ENCODE measurements at regions not wholly inside any gene's neighbourhood (a gene's known extent, or its start where the extent isn't known, plus 50 kb on each side); places are given as distances from the start of the nearest gene placed in this dataset.
"Not testable (repeated sequence)": the region's sequence is repeated elsewhere in the genome, so short reads cannot be mapped to it uniquely, and the experiment has no call there.

- DNase-seq = no peak
These were observed 373.2 kb downstream of the ATP23 start for GRCh38 chr12:58314610-58315009.

DNA sequence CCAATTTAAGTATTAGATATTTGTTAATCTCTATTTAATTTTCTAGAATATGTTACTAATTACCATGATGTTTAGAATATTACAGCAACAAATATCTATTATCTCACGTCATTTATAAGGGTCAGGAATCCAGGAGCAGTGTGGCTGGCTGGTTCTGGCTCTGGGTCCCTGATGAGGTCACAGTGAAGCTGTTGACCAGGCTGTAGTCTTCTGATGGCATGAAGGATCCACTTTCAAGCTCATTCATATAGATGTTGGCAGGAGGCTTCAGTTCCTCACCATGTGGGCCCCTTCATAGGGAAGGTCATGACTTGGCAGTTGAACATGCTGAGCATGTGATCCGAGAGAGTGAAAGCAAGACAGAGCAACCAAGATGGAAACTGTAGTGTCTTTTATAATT, 375.6 kb downstream of the ATP23 start:
- DNase-seq = no peak

GRCh38 chr12:58321414-58321813, 380.0 kb downstream of the ATP23 start:
- no peak for DNase-seq

DNA sequence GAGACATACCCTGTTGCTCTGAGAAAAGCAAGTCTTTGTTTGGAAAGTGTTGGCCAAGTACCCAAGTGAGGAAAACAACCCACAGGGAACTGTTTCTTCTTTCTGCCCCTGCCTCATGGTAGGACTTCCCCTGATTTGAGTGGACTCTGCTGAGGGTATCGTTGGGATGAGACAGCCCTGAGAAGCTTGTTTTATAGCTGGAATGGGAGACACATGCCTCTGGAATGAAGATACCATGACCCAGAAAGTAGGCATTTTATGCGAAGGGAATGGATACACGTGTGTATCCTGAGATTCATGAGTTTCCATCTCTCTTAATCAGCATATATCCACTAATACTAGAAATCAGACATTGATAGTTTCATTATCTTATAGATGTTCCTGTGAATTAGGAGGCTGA, 382.3 kb downstream of the ATP23 start:
- DNase-seq = no peak

DNA sequence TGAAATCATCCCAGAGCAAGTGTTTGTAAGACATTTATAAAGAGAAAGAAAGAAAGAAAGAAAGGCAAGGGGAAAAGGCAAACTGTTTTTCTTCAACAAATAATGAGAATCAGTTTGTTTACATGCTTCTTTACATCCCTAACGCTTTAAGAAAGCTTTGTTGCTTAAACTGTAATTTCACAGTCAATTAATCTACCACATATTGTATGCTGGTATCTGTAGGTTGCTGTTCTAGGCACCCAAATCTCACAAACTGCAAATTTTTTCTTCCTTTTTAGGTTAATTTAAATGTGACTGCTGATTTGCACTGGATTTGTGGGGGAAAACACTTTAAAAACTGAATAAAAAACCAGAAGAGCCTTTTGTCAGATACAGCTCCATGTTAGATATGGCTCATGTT, 384.2 kb downstream of the ATP23 start:
- DNase-seq = no peak

DNA sequence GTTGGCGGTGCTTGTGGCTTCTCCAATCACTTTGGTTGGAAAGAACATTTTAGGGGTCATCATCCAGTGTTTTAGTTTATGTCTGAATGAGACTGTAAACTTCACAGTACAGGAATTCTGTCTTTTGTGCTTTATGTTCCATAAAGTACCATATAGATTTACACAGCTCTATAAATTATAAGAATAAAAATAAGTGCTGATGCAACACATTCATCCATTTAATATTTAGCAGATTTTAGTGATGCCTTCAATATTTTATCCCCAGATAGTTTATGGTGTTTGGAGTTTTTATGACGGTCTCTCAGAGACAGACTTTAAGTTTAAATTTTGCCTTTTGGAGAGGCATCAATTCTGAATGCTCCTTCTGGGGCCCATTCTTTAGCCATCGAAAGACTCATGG, 385.2 kb downstream of the ATP23 start:
- no peak for DNase-seq

- DNase-seq = not testable (repeated sequence)
These were observed 395.3 kb downstream of the ATP23 start for GRCh38 chr12:58336581-58337242.

GRCh38 chr12:58337539-58337938, 396.2 kb downstream of the ATP23 start:
- not testable (repeated sequence) for DNase-seq

GRCh38 chr12:58341791-58342190, 400.4 kb downstream of the ATP23 start:
- DNase-seq = peak; percentile 72 to 89

DNA sequence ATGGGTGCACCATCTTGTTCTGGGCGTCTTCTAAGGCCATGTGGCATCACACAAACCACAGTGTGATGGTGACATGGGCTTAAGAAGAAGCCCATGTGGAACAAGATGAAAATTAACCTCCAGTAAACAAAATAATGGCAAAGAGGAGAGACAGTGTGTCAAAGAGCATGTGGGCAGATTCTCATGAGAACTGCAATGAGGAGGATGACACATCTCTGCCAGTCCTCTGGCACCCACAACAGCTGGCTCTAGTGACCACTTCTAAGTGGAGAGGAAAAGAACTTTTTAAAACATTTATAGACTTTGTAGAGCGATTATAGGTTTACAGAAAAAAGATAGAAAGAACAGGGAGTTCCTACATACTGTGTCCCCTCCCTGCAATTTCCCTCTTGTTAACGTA, 401.4 kb downstream of the ATP23 start:
- DNase-seq = no peak

- peak in 1 of 2 experiments; percentile 40 for DNase-seq
These were observed 404.8 kb downstream of the ATP23 start for GRCh38 chr12:58346032-58346632.

DNA sequence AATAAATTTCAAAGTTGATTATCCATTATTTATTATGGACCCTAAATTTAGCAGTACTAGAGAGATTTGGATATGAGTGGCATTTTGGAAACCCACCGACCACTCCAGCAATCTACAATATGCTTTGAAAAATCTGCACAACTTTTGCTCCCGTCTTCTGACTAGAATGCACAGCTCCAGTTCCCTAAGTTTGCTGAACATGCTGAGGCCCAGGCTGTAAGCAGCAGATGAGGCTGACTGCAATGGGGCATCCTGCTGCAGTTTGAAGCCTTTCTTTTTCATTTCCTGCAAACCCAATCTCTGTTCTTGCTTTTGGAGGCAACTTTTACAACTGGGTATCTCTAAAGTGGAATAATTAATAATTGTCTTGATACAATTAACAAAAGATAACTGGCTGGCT, 405.8 kb downstream of the ATP23 start:
- no peak for DNase-seq

GRCh38 chr12:58347691-58348090, 406.3 kb downstream of the ATP23 start:
- no peak for DNase-seq

DNA sequence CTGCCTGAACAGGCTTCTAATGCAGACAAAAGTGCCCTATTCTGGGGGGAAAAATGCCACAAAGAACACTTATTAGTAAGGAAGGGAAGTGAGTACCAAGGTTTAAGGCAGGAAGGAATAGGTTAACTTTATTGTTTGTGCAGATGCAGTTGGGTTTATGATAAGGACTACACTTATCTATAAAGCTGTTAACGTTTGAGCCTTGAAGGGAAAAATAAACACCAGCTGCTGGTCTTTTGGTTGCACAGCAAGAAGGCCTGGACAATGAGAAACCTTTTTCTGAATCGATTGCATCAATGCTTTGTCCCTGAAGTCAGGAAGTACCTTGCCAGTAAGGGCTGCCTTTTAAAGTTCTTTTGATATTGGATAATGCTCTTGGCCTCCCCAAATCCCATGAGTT, 407.8 kb downstream of the ATP23 start:
- DNase-seq = no peak

DNA sequence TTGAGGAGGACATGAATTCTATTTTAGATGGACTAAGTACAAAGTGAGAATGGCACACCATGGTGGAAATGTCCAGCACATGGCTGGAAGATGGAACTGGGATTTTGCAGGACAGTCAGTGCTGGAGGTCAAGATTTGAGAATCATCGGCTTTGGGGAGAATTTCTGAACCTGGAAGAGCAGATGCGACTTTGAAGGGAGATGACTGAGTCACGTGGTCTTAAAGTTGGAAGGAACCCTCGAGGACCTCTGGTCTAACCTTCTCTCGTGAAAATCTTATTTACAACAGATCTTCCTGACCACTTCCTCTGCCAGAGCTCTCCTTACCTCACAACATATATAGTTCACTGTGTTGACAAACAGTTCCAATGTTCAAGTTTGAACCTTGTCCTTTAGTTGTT, 415.4 kb downstream of the ATP23 start:
- DNase-seq = no peak

- no peak for DNase-seq
These were observed 416.1 kb downstream of the ATP23 start for GRCh38 chr12:58357511-58357910.

DNA sequence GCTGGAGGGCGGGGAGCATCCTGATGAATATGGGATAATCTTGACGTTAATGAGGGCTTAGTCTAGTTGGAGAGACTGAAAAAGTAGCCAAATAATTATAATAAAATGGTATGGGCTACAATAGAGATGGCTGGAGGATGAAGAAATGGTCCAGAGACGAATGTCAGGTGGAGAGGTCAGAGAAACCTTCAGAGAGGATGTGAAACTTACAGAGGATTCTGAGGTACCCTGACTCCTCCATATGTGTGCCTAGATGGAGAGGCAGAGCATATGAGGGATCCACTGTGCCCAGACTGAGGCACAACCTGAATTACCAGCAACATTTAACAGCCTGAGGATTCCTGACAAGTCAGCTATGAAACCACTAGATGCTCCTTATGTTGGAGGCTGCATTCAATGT, 417.0 kb downstream of the ATP23 start:
- no peak for DNase-seq

GRCh38 chr12:58359084-58359483, 417.7 kb downstream of the ATP23 start:
- DNase-seq = no peak

DNA sequence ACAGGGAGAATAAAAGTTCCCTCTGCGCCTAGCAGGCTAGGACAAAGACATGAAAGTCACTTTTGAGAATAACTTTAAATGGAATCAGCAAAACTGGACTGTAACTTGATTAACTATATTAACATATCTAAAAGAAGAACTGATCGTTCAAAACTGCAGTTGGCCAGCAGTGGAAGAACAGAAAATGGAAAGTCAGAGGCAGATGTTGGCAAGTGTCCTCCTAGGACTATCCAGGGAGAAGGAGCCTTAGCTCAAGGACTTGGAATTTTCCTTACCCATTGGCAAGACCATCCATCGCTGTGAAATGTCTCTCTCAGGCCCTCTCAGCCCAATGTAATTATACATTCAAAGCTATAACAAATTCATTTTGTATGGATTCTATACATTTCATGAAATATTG, 419.7 kb downstream of the ATP23 start:
- DNase-seq = no peak

GRCh38 chr12:58363971-58364370, 422.6 kb downstream of the ATP23 start:
- DNase-seq = no peak

DNA sequence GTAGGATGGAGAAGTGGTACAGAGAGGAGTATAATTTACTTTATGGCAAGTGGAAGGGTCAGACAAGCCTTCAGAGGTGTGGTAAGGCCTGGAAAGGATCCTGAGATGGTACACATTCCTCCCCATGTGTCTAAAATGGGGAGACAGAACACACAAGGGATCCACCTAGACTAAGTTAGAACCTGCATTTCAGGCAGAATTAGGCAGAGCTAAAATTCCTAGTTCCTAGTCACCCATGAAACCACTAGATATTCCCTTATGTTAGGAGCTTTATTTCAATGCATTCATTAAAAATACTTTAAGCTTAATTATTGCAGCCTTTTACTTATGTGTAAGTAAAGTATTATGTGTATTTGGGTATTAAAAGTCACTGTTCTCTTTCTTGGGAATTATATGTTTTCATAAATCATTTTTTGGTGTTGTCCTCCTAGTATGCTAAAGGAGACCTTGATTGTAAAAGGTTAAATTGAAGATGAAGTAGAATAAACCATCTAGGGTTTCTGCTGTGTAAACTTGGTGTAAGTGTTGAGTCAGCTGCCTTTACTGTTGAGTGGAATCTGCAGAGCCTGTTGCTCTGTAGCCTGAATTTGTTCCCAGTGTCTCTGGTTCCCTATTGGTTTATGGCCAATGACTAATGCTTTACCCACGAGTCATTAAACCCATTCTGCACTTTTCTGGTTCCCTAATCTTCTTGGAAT, 423.2 kb downstream of the ATP23 start:
- DNase-seq = no peak

DNA sequence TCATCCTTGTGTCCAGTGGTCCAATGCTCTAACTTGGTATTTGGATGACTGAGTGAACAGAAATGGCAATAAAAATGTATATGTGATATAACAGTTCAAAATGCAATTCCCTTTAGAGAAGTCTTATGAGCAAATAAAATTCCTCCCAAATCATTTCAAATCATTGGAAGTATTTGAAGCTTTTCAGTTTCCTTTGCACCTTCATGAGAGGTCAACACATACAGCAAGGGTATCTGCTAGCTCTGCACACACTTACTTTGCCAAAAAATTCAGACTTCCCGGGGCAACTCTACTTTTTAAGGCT, 423.7 kb downstream of the ATP23 start:
- DNase-seq = no peak

GRCh38 chr12:58367041-58367440, 425.7 kb downstream of the ATP23 start:
- DNase-seq = no peak

DNA sequence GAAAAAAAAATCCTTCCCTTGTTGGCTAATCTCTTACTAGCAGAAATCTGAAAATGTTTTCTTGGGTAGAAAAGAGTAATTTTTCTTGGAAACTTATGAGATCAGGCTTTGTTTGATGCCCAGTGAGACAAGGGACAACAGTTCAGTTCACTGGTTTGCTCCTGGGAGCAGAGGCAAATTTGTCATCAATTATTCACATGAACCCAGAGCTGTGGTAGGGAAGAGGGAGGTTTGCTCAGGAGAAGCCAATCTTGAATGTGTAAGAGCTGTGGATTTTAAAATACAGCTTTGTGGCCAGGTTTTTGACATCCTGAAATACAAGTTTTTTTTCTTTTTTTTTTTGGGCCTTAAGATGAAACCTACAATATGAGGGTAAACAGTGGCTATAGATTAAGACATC, 426.6 kb downstream of the ATP23 start:
- DNase-seq = no peak

DNA sequence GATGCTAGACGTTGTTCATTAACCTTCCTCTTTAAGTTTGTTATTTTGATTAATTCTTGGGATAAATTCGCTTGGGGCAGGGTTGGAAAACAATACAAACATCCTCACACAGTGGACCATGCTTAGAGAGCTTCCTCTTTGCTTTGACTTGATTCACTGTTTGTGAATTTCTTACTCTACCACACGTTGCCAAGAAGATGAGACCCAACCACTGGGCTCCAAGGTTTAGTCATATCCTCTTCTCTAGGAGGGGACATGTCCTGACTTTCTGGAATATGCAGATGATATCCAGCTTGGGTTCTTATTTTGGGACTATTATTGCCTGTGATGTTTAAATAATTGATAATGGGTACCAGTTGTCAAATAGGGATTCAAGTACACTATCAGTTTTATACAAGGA, 428.2 kb downstream of the ATP23 start:
- DNase-seq = no peak
